HepG2 (cell line): ENCODE measurements at regions not wholly inside any gene's neighbourhood (a gene's known extent, or its start where the extent isn't known, plus 50 kb on each side); places are given as distances from the start of the nearest gene placed in this dataset.

ENCODE experiments used
- ATAC-seq: fragments of 200-7000 bp; cut with Tn5 transposase; 3 replicates; pipeline ENCODE4 v1.9.1; 2020; ENCODE audit warnings: mild to moderate bottlenecking, moderate library complexity
- BruUV-seq: library from RNA; stranded (reverse); fragments of 400-500 nt; replicated peaks from 2 replicates; lab custom pipeline; 2021; lab: Mats Ljungman, UMichigan
- CTCF ChIA-PET: fragments of 300-600 bp; formaldehyde crosslinking; extraction: SDS; loops from one replicate; lab custom pipeline; 2021; ENCODE audit warnings: low total read pairs, inconsistent platforms, low intra/inter-chr PET ratio; lab: Yijun Ruan, JAX
- POLR2A ChIA-PET: fragments of 350-600 bp; sonication (Branson Sonifier 250); formaldehyde crosslinking; loops from one replicate; lab custom pipeline; 2020; ENCODE audit warnings: antibody characterized with exemption, inconsistent platforms; lab: Yijun Ruan, JAX
- DNase-seq: peaks from one replicate; pipeline ENCODE4 v3.0.0-alpha.2; 2015; ENCODE audit warnings: low spot score
- FAIRE-seq: peaks from 3 replicates; lab custom pipeline; 2011; peaks lifted over from hg19 to GRCh38; lab: Jason Lieb, UNC
- H2AFZ ChIP-seq: one replicate; pipeline ENCODE4 v1.6.1; 2011; ENCODE audit warnings: low read length, inconsistent platforms
- H3K27ac ChIP-seq: fragments of 300-600 bp; 3 replicates; pipeline ENCODE4 v1.8.0; 2011; ENCODE audit warnings: mixed run types, mild to moderate bottlenecking, mixed read lengths, low read length, inconsistent platforms; ENCODE audit not compliant: insufficient read depth; ENCODE audit errors: extremely low read length
- H3K27me3 ChIP-seq, 2 experiments: fragments of 200-600 bp in 1 of 2; 2 replicates in 1 of 2; 3 replicates in 1 of 2; pipeline versions ENCODE4 v1.6.0 to v1.8.0; 2011; ENCODE audit warnings: low read length in 2 of 2, mild to moderate bottlenecking in 2 of 2, moderate library complexity in 2 of 2, inconsistent platforms in 1 of 2; ENCODE audit not compliant: insufficient read depth in 2 of 2, control insufficient read depth in 1 of 2
- H3K36me3 ChIP-seq, 2 experiments: fragments of 200-600 bp in 1 of 2; replicated peaks in 1 of 2; 2 replicates in 1 of 2; 3 replicates in 1 of 2; pipeline versions ENCODE4 v1.5.1 to v1.8.0; 2011; ENCODE audit warnings: low read length in 2 of 2, inconsistent platforms in 1 of 2; ENCODE audit not compliant: insufficient read depth in 2 of 2, control insufficient read depth in 1 of 2
- H3K4me1 ChIP-seq: 2 replicates; pipeline ENCODE4 v1.5.1; 2012; ENCODE audit warnings: low read length, inconsistent platforms; ENCODE audit not compliant: insufficient read depth
- H3K4me2 ChIP-seq: 2 replicates; pipeline ENCODE4 v1.6.0; 2011; ENCODE audit warnings: low read depth, low read length, inconsistent platforms
- H3K4me3 ChIP-seq, 3 experiments: fragments of 200-600 bp in 1 of 3; sonication (generic), shearing (Covaris generic) in 1 of 3; replicated peaks in 1 of 3; 2 replicates each; pipeline ENCODE4 v1.5.1; 2011 to 2016; ENCODE audit warnings: low read length in 3 of 3, inconsistent platforms in 2 of 3, low read depth in 2 of 3, mild to moderate bottlenecking in 2 of 3, control low read depth in 1 of 3, mixed read lengths in 1 of 3; ENCODE audit not compliant: insufficient read depth in 1 of 3
- H3K79me2 ChIP-seq: one replicate; pipeline ENCODE4 v1.6.1; 2011; ENCODE audit warnings: low read length, inconsistent platforms; ENCODE audit not compliant: insufficient read depth
- H3K9ac ChIP-seq: 2 replicates; pipeline ENCODE4 v1.6.0; 2011; ENCODE audit warnings: mild to moderate bottlenecking, low read depth, low read length, inconsistent platforms; ENCODE audit not compliant: insufficient read depth
- H3K9me3 ChIP-seq: 2 replicates; pipeline ENCODE4 v1.5.1; 2012; ENCODE audit warnings: mild to moderate bottlenecking, low read length
- H4K20me1 ChIP-seq: 2 replicates; pipeline ENCODE4 v1.6.0; 2011; ENCODE audit warnings: inconsistent platforms, mild to moderate bottlenecking, low read length, moderate library complexity; ENCODE audit not compliant: insufficient read depth
- BRD4 ChIP-seq: sonication (generic); formaldehyde crosslinking; IDR thresholded peaks from 2 replicates; pipeline ENCODE4 v1.4.0; 2020; ENCODE audit warnings: missing genetic modification reagents
- HBP1 ChIP-seq: IDR thresholded peaks from 2 replicates; pipeline ENCODE4 v1.6.1; 2016; ENCODE audit warnings: low read depth, control low read depth
- U2AF1 ChIP-seq: fragments of 200-400 bp; formaldehyde crosslinking; optimal IDR thresholded peaks from 2 replicates; pipeline ENCODE3; 2017; ENCODE audit warnings: mild to moderate bottlenecking, low read depth, low read length
- ZNF335 ChIP-seq: sonication (generic); formaldehyde crosslinking; IDR thresholded peaks from 2 replicates; pipeline ENCODE4 v1.4.0; 2020; ENCODE audit warnings: missing genetic modification reagents
- ZNF781 ChIP-seq: sonication (generic); formaldehyde crosslinking; IDR thresholded peaks from 2 replicates; pipeline ENCODE4 v1.5.1; 2020; ENCODE audit warnings: borderline replicate concordance, mild to moderate bottlenecking, missing genetic modification reagents; ENCODE audit errors: not compliant biosample characterization
- ZSCAN29 ChIP-seq: sonication (generic); formaldehyde crosslinking; conservative IDR thresholded peaks from 2 replicates; pipeline ENCODE4 v1.4.0; 2020; ENCODE audit warnings: mild to moderate bottlenecking, missing genetic modification reagents
- WGBS: methylation state at CpG from one replicate; pipeline ENCODE4 v1.1.6; 2017; ENCODE audit warnings: low lambda C conversion rate; 5-methylcytosine and 5-hydroxymethylcytosine counted together
- in situ Hi-C: cut with HindIII; loops from 2 replicates; pipeline ENCODE4 v1.10.0; 2017; ENCODE audit warnings: low pct_unique_long_range_greater_than_20kb; ENCODE audit not compliant: extremely low pct_ligation_motif_present
- intact Hi-C: fragments of 100-400 bp; cut with micrococcal nuclease; formaldehyde crosslinking; loops from one replicate; pipeline ENCODE4 v1.10.0; 2022; ENCODE audit not compliant: unreplicated experiment
- TF ChIP-seq, protein P1 (sequence below): sonication (generic); formaldehyde crosslinking; IDR thresholded peaks from 2 replicates; pipeline ENCODE4 v1.4.0; 2020; ENCODE audit warnings: missing genetic modification reagents, mild to moderate bottlenecking, borderline replicate concordance
- TF ChIP-seq, protein P2 (sequence below): sonication (generic); formaldehyde crosslinking; IDR thresholded peaks from 2 replicates; pipeline ENCODE4 v1.4.0; 2020; ENCODE audit warnings: missing genetic modification reagents

DNA sequence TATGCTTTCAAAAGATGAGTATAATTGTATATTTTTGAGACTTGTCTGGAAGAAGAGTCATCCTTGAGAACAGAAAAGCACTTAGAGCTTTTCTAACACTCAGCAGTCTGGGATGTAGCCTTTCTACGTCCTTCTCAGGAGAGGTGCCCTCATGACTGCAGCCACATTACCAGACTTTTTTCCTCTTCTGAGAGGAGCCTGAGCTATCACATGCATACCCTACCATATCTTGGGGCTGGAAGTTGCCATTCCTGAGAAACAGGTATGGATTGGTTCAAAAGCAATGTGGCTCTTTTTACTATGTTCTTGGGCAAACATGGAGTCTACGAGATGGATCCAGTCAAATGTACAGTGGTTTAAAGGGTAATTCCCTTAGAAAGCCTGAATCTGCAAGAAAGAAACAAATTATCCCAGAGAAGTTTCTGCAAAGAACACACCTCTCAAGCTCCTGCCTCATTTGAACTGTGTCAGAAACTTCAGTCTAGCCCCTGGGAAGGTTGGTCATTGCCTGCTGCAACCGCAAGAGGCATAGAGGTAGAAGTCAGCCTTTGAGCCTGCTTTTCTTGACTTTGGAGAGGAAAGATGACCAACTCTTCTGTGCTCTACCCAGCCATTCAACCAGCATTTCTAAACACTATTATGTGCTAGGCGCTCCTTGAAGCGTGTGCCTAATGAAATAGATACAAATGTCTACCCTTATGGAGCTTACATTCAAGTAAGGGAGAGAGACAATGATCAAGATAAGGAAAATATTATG is 401.9 kb upstream of the ACTBL2 start:
- no peak for TF ChIP-seq ZNF781 (CRISPR knock-in tag)
- TF ChIP-seq ZNF335, result no peak
- no peak for TF ChIP-seq HBP1 (CRISPR knock-in tag)
- TF ChIP-seq, protein P1, sequence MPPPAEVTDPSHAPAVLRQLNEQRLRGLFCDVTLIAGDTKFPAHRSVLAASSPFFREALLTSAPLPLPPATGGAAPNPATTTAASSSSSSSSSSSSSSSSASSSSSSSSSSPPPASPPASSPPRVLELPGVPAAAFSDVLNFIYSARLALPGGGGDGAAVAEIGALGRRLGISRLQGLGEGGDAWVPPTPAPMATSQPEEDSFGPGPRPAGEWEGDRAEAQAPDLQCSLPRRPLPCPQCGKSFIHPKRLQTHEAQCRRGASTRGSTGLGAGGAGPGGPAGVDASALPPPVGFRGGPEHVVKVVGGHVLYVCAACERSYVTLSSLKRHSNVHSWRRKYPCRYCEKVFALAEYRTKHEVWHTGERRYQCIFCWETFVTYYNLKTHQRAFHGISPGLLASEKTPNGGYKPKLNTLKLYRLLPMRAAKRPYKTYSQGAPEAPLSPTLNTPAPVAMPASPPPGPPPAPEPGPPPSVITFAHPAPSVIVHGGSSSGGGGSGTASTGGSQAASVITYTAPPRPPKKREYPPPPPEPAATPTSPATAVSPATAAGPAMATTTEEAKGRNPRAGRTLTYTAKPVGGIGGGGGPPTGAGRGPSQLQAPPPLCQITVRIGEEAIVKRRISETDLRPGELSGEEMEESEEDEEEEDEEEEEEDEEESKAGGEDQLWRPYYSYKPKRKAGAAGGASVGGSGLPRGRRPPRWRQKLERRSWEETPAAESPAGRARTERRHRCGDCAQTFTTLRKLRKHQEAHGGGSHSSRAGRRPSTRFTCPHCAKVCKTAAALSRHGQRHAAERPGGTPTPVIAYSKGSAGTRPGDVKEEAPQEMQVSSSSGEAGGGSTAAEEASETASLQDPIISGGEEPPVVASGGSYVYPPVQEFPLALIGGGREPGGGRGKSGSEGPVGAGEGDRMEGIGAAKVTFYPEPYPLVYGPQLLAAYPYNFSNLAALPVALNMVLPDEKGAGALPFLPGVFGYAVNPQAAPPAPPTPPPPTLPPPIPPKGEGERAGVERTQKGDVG, result no peak
- no peak for TF ChIP-seq ZSCAN29
- TF ChIP-seq, protein P2, sequence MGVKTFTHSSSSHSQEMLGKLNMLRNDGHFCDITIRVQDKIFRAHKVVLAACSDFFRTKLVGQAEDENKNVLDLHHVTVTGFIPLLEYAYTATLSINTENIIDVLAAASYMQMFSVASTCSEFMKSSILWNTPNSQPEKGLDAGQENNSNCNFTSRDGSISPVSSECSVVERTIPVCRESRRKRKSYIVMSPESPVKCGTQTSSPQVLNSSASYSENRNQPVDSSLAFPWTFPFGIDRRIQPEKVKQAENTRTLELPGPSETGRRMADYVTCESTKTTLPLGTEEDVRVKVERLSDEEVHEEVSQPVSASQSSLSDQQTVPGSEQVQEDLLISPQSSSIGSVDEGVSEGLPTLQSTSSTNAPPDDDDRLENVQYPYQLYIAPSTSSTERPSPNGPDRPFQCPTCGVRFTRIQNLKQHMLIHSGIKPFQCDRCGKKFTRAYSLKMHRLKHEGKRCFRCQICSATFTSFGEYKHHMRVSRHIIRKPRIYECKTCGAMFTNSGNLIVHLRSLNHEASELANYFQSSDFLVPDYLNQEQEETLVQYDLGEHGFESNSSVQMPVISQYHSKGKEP (CRISPR knock-in tag), result no peak
- TF ChIP-seq U2AF1, result no peak
- TF ChIP-seq BRD4 (CRISPR knock-in tag), result no peak
- Histone ChIP-seq H3K36me3 (no peaks in the 10 kb centered on the region), H3K9ac (no peak overlapping the region), H3K27ac (no peak overlapping the region), H3K4me2 (no peak overlapping the region), H3K79me2 (no peaks in the 10 kb centered on the region), H3K4me3 (no peak overlapping the region), H3K4me1 (no peaks in the 10 kb centered on the region), H4K20me1 (no peaks in the 10 kb centered on the region), H2AFZ (no peak overlapping the region), H3K27me3 (no peaks in the 10 kb centered on the region), H3K9me3 (no peaks in the 10 kb centered on the region)
- intact Hi-C loops (no loop called here), in situ Hi-C loops (loop anchor here (5.0 kb wide), 1 partner anchor 573 kb away; no protein-coding TSS in a partner anchor)
- POLR2A ChIA-PET, result no interaction called here
- no peak for FAIRE-seq
- no peak for ATAC-seq
- WGBS, result 3% methylated on average over 4 of the region's 5 CpGs
- CTCF ChIA-PET, result no interaction called here
- no peak for DNase-seq
- no TSS peak for BruUV-seq
